B cell (primary cell): ENCODE measurements at regions not wholly inside any gene's neighbourhood (a gene's known extent, or its start where the extent isn't known, plus 50 kb on each side); places are given as distances from the start of the nearest gene placed in this dataset.

Source experiments
- ATAC-seq: fragments of 200-7000 bp; cut with Tn5 transposase; one replicate; pipeline ENCODE4 v1.10.0; 2021; ENCODE audit warnings: low read depth, mild to moderate bottlenecking, moderate number of reproducible peaks, moderate library complexity
- CTCF ChIA-PET: fragments of 350-600 bp; sonication (Branson Sonifier 250); formaldehyde crosslinking; loops from one replicate; lab custom pipeline; 2021; ENCODE audit warnings: antibody characterized with exemption, inconsistent platforms; lab: Charles Lee
- POLR2A ChIA-PET: fragments of 350-600 bp; sonication (Branson Sonifier 250); formaldehyde crosslinking; loops from one replicate; lab custom pipeline; 2021; ENCODE audit warnings: antibody characterized with exemption; lab: Charles Lee
- DNase-seq: peaks from one replicate; pipeline ENCODE4 v3.0.0; 2013
- H2AFZ ChIP-seq: 2 replicates; pipeline ENCODE4 v1.6.1; 2012; ENCODE audit warnings: mild to moderate bottlenecking, low read depth, low read length; ENCODE audit not compliant: insufficient read depth, poor library complexity, severe bottlenecking
- H3K27ac ChIP-seq, 2 donors: 1 replicate in 1 of 2; 2 replicates in 1 of 2; pipeline ENCODE4 v1.5.1; 2012 to 2013; ENCODE audit warnings: low read length in 2 of 2, mild to moderate bottlenecking in 2 of 2, moderate library complexity in 1 of 2
- H3K27me3 ChIP-seq, 4 experiments: fragments of 200-600 bp in 1 of 4; sonication (generic) in 1 of 4; replicated peaks in 1 of 4; 1 replicate in 2 of 4; 2 replicates in 2 of 4; pipeline versions ENCODE4 v1.6.1 to v1.7.0; 2013 to 2016; ENCODE audit warnings: low read length in 3 of 4, mild to moderate bottlenecking in 2 of 4, mixed read lengths in 1 of 4, moderate library complexity in 1 of 4; ENCODE audit not compliant: insufficient read depth in 4 of 4, control insufficient read depth in 3 of 4; ENCODE audit errors: control extremely low read depth in 1 of 4
- H3K36me3 ChIP-seq, 2 experiments: replicated peaks in 1 of 2; 1 replicate in 1 of 2; 2 replicates in 1 of 2; pipeline versions ENCODE4 v1.6.1 to v1.7.1; 2013; ENCODE audit warnings: low read length in 1 of 2; ENCODE audit not compliant: insufficient read depth in 2 of 2, control insufficient read depth in 1 of 2; ENCODE audit errors: control extremely low read depth in 1 of 2, extremely low read depth in 1 of 2
- H3K4me1 ChIP-seq, 2 donors: fragments of 200-600 bp in 1 of 2; sonication (generic) in 1 of 2; 1 replicate in 1 of 2; 2 replicates in 1 of 2; pipeline versions ENCODE4 v1.5.1 to v1.6.1; 2013 to 2017; ENCODE audit warnings: low read length in 2 of 2; ENCODE audit not compliant: control insufficient read depth in 2 of 2, insufficient read depth in 2 of 2
- H3K4me2 ChIP-seq: replicated peaks from 2 replicates; pipeline ENCODE3; 2012; ENCODE audit warnings: mild to moderate bottlenecking, low read depth, low read length; ENCODE audit not compliant: poor library complexity, severe bottlenecking
- H3K4me3 ChIP-seq, 5 experiments: fragments of 200-600 bp in 1 of 5; sonication (generic) in 1 of 5; 1 replicate in 3 of 5; 2 replicates in 2 of 5; pipeline versions ENCODE4 v1.5.1 to v1.7.0; 2011 to 2016; ENCODE audit warnings: low read length in 4 of 5, mild to moderate bottlenecking in 4 of 5, low read depth in 2 of 5, control low read depth in 1 of 5, moderate library complexity in 1 of 5; ENCODE audit not compliant: insufficient read depth in 1 of 5; ENCODE audit errors: control extremely low read depth in 1 of 5, extremely low read depth in 1 of 5
- H3K79me2 ChIP-seq: fragments of 200-600 bp; sonication (generic); one replicate; pipeline ENCODE4 v1.6.0; 2016; ENCODE audit warnings: low read length; ENCODE audit not compliant: control insufficient read depth, insufficient read depth
- H3K9ac ChIP-seq: fragments of 200-600 bp; sonication (generic); 2 replicates; pipeline ENCODE4 v1.6.1; 2017; ENCODE audit warnings: mild to moderate bottlenecking, low read length, moderate library complexity
- H3K9me3 ChIP-seq, 3 donors: one replicate each; pipeline versions ENCODE4 v1.6.1 to v1.7.1; 2013; ENCODE audit warnings: low read length in 2 of 3; ENCODE audit not compliant: control insufficient read depth in 2 of 3, insufficient read depth in 1 of 3; ENCODE audit errors: control extremely low read depth in 1 of 3
- H4K20me1 ChIP-seq: 2 replicates; pipeline ENCODE4 v1.6.0; 2012; ENCODE audit warnings: mild to moderate bottlenecking, low read length; ENCODE audit not compliant: insufficient read depth, control insufficient read depth, poor library complexity, severe bottlenecking
- H3K27ac Mint-ChIP-seq: one replicate; pipeline ENCODE4 v1.8.0; 2021; ENCODE audit warnings: mixed read lengths
- H3K27me3 Mint-ChIP-seq: one replicate; pipeline ENCODE4 v1.8.0; 2021; ENCODE audit warnings: mixed read lengths
- H3K4me1 Mint-ChIP-seq: one replicate; pipeline ENCODE4 v1.8.0; 2021; ENCODE audit warnings: mixed read lengths
- H3K4me3 Mint-ChIP-seq: one replicate; pipeline ENCODE4 v1.8.0; 2021; ENCODE audit warnings: mixed read lengths
- H3K9me3 Mint-ChIP-seq: one replicate; pipeline ENCODE4 v1.8.0; 2022; ENCODE audit warnings: mixed read lengths; ENCODE audit not compliant: insufficient read depth
- CTCF ChIP-seq: fragments of 200-600 bp; IDR thresholded peaks from one replicate; pipeline ENCODE4 v1.8.0; 2022; ENCODE audit warnings: antibody characterized with exemption, mild to moderate bottlenecking
- EZH2 ChIP-seq: IDR thresholded peaks from 2 replicates; pipeline ENCODE4 v1.6.1; 2012; ENCODE audit warnings: borderline replicate concordance, low read depth, mild to moderate bottlenecking, moderate library complexity, low read length; ENCODE audit not compliant: insufficient read depth, poor library complexity, severe bottlenecking
- WGBS: methylation state at CpG from one replicate; pipeline ENCODE4 v1.1.5; 2013; ENCODE audit warnings: missing lambda C conversion rate; ENCODE audit not compliant: insufficient coverage; 5-methylcytosine and 5-hydroxymethylcytosine counted together
- intact Hi-C: fragments of 100-400 bp; cut with micrococcal nuclease; formaldehyde crosslinking; loops from one replicate; pipeline ENCODE4 v1.10.0; 2022

GRCh38 chr16:16881814-16882213 lies 502.9 kb downstream of the NPIPA7 start:
- H3K9me3 ChIP-seq, result no peaks in the 10 kb centered on the region
- no peaks in the 10 kb centered on the region for H3K4me1 ChIP-seq
- H3K79me2 ChIP-seq, result no peaks in the 10 kb centered on the region
- peaks cover 0 to 3% (median 0%) of the 10 kb centered on the region in 4 experiments for H3K27me3 ChIP-seq
- H3K4me1 Mint-ChIP-seq, result no peaks in the 10 kb centered on the region
- CTCF ChIA-PET, result interaction anchor here (0.6 kb wide), 1 partner anchor 354 kb away, joined by 4 read pairs; no protein-coding TSS in a partner anchor
- H2AFZ ChIP-seq, result no peak overlapping the region
- H3K36me3 ChIP-seq, result no peaks in the 10 kb centered on the region
- TF ChIP-seq EZH2 (no peak), CTCF (no peak)
- no peak overlapping the region for H3K4me2 ChIP-seq
- H3K9ac ChIP-seq, result no peak overlapping the region
- DNase-seq, result no peak
- H4K20me1 ChIP-seq, result no peaks in the 10 kb centered on the region
- H3K27ac ChIP-seq, result no peak overlapping the region
- 100% methylated on average over 1 of the region's 7 CpGs for WGBS
- H3K4me3 Mint-ChIP-seq, result no peak overlapping the region
- no peak for ATAC-seq
- no peaks in the 10 kb centered on the region for H3K9me3 Mint-ChIP-seq
- no peak overlapping the region for H3K4me3 ChIP-seq
- intact Hi-C loops, result no loop called here
- H3K27me3 Mint-ChIP-seq, result peaks cover 18% of the 10 kb centered on the region
- H3K27ac Mint-ChIP-seq, result no peak overlapping the region
- POLR2A ChIA-PET, result no interaction called here

GRCh38 chr16:16882766-16883165 lies 503.8 kb downstream of the NPIPA7 start:
- Histone ChIP-seq H3K27ac (no peak overlapping the region), H3K4me1 (no peaks in the 10 kb centered on the region), H3K4me3 (no peak overlapping the region), H3K27me3 (peaks cover 0 to 3% (median 0%) of the 10 kb centered on the region in 4 experiments), H3K9me3 (no peaks in the 10 kb centered on the region), H3K36me3 (no peaks in the 10 kb centered on the region), H3K9ac (no peak overlapping the region), H4K20me1 (no peaks in the 10 kb centered on the region), H2AFZ (no peak overlapping the region), H3K79me2 (no peaks in the 10 kb centered on the region), H3K4me2 (no peak overlapping the region)
- no peak overlapping the region for H3K4me3 Mint-ChIP-seq
- no peaks in the 10 kb centered on the region for H3K9me3 Mint-ChIP-seq
- TF ChIP-seq CTCF (no peak), EZH2 (no peak)
- no CpG with 5 or more reads among the region's 3 CpGs for WGBS
- H3K27me3 Mint-ChIP-seq, result peaks cover 16% of the 10 kb centered on the region
- ChIA-PET CTCF (interaction anchor here (0.6 kb wide), 1 partner anchor 20 kb away, joined by 3 read pairs; no protein-coding TSS in a partner anchor), POLR2A (no interaction called here)
- no peak for DNase-seq
- H3K27ac Mint-ChIP-seq, result no peak overlapping the region
- ATAC-seq, result no peak
- no peaks in the 10 kb centered on the region for H3K4me1 Mint-ChIP-seq
- intact Hi-C loops, result no loop called here
